ENCODE measurements at regions not wholly inside any gene's neighbourhood (a gene's known extent, or its start where the extent isn't known, plus 50 kb on each side); places are given as distances from the start of the nearest gene placed in this dataset.
A peak's percentile ranks its signal among the peaks of the same experiment; 100 is the strongest.

DNA sequence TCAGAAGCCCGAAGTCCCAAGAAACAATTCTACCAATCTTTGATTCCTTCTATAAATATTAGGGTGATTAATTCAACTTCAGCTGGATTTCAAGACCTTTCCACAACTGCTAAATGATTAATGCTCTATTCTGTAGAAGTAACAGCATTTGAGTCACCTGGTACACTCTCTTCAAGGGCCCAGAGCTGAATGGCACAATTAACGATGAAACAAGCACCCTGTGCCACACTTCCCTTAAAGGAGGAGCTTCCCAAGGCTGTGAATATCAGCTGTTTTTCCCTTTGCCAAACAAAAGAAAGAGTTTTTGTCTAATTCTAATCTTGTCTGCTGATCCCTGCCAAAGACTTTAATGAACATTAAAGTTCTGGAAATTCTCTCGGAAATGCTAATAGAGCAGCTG is 56.0 kb downstream of the BOD1L2 start:
- no peak for DNase-seq

DNA sequence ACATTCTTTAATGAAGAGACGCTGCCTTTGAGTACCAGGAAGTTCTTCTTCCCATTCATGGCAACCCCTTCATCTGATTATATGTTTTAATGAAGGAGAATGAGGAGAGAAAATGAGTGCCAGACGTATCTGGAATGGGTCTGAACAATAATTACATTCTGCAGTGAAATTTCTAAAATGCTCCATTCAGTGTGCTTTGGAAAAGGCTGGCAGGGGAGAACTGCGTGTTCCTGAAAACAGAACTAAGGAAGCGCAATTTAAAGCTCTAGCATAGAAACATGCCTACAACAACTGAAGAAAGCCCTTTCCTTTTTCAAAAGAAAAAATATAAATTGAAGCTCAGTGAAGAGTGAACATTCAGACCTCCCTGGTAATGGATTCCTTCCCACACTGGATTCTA is 58.8 kb downstream of the BOD1L2 start:
- no peak for DNase-seq

DNA sequence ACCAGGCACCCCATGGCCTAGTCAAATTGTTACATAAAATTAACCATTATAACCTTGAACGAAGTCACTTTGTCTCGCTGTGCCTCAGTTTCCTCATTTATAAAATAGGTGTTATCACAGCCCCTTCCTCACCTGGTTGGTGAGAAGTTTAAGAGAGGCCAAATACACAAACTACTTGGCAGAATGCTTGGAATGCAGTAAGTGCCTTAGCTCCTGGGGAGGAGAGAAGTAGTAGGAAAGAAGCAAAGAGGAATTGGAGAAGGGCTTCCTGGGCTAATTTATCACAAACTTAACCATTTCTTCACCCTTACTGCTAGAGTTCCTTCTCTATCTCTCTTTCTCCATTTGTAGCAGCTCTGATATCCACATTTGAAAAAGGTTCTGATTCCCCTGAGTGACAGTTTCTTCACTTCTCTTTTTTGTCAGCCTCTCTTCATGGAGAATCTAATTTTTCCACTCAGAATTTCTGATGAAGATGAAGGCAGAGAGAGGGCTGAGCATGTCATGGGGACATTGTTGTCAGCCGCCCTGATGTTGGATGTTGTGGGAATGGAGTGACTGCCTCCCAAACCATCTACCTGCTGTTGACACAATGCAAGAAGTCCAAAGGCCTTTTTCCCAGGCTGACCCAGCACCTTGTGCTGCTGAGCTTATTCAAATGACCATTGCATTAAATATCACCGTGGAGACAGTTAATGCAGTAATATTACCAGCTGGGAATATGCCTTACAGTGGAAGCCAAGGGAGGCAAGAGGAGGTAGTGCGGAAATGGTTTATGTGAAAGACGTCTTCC is 60.4 kb downstream of the BOD1L2 start:
- DNase-seq, result no peak

DNA sequence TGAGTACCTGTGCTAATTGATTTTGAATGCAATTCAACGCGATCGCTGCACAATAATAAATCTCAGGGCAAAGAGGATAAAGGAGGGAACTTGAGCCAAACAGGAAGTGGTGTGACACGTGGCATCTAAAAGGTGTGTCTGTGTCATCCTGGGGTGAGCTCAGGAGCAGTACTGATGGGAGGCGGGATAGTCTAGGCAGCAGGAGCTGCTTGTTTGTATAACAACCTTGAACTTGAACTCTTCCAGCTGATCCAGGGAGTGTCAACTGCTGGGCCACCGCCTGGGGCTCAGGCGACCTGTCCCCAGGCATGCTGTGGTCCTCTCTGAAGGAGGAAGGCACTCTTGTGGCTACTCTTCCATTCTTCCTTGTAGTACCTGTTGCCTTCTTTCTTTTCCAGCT is 61.2 kb downstream of the BOD1L2 start:
- DNase-seq, result no peak

DNA sequence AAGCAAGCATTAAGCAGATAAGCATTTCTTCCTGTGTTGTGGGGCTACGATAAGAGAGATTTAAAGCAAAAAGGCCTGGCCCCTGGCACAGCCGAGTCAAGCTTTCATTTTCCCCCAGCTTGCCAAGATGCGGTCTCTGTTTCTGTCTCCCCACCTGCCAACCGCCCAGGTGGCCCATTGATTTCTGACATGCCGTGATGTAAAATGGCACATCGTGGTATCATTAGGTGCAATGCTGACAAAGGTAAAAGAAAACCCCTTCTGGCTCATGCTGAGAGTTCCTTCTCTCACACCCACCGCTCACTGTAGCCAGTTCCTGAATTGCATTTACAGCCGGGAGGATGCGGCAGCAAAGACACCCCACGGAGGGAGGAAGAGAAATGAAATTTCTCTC is 62.8 kb downstream of the BOD1L2 start:
- no peak for DNase-seq

DNA sequence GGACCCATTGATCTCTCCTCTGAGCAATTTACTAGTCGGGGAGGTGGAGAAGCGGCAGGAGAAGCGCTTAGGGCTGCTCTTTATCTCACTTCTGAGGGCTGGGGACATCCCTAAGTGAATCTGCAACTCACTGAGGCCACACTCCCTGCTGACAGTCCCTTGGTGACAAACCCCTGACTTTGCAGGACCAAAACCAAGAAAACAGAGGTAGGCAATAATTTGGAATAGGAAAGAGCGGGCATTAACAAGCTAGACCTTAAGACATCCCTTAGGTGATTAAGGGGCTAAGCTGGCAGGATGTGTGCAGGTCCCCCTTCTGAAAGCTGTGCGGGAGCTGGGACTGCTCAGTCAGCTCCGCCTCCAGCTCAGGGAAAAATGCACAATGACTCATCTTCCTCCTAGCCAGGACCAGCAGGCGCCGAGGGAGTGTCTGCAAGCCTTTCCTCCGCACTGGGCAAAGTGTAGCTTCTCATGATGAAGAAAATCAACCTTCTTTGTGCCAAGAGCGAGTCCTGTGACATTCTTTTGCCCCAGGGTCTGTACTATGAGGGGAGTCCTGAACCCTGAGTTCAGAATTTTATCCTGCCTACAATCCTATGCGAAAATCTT is 63.3 kb downstream of the BOD1L2 start:
- DNase-seq, result peak; percentile 12 to 75

DNA sequence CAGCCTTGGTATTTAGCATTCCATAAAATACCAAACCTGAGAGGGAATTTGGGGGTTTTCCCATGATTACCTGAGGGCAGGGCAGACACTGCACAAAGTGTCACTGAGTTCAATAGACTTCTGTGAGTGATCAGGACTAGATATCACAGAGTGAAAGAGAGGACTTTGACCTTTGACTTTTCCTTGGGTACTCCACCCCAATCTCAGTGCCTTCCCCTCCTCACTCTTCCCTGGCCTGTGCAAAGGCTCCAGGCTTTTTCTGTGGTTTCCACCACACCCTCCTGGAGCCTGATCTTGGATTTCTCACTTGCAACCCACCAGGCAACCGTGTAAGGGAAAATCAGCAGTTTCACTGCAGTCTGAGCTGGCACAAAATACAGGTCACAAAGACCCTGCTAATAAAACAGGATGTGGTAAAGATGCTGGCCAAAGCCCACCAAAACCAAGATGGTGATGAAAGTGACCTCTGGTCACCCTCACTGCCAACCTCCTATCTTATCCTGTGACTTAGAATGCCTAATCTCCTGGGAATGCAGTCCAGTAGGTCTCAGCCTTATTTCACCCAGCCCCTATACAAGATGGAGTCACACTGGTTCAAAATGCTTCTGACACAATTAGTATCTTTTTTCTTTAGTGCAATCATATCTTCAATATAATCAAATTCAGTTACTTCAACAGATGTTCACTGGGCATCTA is 64.0 kb downstream of the BOD1L2 start:
- no peak for DNase-seq

DNA sequence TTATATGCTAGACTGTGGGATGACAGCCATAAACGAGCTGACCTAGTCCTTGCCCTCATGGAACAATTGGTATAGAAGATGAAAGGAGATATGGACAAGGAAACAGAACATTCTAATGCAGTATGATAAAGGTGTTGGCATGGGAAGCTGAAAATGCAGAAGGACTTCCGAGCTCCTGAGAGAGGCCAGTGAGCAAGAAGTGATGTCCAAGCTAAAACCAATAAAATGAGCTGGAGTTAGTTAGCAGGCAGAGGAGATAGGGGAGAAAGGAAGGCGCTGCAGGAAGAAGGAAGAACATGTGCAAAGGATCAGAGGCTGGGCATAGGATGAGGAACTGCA is 64.5 kb downstream of the BOD1L2 start:
- no peak for DNase-seq

DNA sequence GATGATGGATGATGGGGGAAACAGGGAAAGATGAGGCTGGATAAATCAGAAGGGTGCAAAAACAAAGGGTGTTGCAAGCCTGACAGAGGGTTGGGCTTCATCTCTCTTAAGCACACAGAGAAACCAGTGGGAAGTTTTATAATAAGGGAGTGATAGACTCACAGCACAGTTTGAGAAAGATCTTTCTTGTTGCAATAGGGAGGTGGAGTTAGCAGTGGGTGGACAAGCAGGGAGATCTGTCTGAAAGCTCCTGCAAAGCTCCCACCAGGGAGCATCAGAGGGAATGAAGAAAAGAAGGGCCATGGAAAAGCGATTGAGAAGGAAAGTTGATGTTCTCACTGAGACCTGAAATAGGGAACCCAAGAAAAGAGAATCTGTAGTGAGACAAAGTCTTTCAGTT is 64.9 kb downstream of the BOD1L2 start:
- no peak for DNase-seq

DNA sequence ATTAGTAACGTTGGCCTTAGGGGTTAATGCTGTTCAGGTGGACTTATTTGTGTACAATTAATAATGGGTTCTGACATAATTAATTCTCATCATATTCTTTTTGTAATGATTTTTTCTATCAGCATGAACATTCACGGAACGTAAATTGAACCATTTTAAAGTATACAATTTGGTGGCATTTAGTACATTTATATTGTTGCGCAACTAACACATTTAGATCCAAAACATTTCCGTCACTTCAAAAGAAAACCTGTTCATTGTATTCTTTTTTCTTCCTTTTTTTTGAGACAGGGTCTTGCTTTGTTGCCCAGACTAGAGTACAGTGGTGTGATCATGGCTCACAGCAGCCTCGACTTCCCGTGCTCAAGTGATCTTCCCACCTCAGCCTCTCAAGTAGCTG is 65.8 kb downstream of the BOD1L2 start:
- no peak for DNase-seq

DNA sequence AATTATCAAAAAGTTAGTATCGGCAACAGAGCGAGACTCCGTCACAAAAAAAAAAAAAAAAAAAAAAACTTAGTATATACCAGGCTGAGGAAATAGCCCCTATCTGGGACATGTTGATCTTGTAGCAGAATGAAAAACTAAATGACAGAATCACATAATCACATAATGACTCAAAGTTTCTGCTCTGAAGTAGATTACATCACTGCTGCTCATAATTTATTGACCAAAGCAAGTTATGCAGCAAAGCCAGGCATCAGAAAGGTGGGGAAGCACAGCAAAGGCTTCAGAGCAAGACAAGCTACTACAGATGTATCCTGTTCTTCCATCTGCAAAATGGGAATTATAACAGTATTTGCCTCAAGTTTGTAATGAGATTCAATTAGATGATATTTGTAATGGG is 68.1 kb downstream of the BOD1L2 start:
- no peak for DNase-seq

DNA sequence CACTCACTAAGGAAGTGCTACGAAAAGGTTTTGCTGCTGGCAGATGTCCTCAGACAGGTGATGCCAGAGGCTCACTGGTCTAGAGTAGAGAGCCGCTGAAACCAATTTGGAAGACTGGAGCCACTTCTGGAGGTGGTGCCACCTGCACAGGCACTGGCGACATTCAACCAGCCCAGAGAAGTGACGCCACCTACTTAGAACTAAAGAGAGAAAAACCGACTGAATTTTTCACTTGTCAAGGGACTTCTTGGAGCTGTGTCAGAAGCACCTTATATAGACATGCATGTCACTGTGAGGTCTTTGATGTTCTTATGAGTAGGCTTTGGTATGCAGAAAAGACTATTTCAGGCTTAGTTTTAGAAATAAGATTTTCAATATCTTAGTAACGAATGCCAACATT is 71.4 kb downstream of the BOD1L2 start:
- DNase-seq, result no peak

DNA sequence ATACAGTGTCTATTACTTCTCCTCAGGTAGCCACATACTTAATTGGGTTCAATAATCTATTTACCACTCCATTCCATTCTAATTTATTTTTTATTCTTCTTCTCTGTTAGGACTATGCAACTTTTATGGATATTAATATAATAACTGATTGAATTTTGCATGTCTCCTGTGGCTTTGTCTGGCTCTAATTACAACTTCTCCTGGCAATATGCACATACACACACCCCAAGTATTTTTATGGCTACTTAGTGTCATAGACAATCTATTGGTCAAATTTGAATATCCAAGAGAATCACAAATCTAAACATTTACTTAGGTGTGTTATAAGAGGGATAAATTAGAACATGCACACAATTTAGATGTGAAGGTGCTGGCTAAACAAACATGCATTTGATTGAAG is 73.1 kb downstream of the BOD1L2 start:
- DNase-seq, result no peak

DNA sequence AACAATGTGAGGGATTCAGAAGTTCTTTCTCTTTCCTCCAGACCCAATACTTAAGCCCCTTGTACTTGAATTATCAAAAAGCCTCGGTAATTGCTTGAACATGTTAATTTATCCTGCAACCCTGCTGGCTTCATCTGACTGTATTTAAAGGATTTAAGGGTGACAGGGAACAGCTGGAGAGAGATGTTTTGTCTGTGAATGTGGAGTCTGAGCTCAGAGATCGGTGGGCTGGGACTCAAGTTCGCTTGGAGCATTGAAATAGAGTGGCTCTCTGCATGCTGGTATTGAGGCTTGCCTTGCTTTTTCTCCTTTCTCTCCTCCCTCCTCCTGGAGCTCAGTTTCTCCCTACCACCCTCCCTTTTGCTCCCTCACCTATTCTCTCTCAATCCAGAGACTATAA is 73.6 kb downstream of the BOD1L2 start:
- no peak for DNase-seq

DNA sequence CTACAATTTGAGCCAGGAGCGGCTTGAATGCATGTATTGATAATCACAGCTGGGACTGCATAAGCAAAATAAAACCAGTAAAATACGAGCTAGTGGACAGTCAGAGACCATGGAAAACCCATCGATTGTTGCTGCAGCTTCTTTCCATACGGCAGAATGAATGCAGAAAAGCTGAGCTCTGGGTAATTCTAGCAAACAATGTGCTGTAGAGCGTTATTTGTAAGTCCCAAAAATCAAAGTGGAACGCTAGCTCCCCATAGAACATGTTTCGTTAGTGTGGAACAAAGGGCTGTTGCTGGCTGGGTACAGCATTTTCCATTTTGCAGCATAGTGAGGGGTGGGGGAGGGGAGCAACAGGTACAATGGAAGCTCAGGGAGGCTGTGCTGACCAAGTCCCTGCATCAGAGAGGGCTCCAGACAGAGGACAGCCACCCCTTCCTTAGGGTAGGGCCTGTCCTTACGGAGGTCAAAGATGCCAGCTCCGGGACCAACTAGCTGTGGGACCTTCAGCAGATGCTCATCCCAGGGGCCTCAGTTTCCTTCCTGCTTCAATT is 74.1 kb downstream of the BOD1L2 start:
- DNase-seq, result no peak

DNA sequence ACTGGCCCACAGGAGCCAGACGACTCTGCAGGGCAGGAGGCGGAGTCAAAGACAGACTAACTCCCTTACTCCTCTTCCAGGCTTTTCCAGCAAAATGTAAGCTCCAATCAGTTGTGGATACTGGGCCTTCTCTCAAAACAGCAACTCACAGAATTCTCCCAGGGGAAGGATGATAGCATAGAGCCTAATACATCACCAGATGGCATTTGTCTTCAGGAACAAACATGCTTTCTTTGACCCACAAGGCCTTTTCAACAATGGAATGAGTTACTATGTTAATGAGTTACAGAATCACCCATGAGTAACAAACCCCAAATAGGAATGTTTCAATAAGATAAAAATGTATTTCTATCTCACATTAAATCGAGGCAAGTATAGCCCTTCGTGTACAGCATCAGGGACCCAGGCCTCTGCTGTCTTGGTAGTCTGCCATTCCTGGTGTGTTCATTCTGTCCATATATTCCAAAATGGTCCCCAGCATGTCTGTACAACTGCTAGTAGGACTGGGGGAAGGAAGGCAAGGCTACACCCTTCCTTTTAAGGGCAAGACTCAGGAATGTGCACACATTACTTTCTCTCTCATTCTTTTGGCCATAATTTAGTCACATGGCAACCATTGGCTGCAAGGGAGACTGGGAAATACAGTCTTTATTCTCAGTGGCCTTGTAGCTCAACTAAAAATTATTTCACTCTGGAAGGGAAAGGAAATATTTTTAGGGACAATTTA is 76.4 kb downstream of the BOD1L2 start:
- peak; percentile 20 to 56 for DNase-seq

DNA sequence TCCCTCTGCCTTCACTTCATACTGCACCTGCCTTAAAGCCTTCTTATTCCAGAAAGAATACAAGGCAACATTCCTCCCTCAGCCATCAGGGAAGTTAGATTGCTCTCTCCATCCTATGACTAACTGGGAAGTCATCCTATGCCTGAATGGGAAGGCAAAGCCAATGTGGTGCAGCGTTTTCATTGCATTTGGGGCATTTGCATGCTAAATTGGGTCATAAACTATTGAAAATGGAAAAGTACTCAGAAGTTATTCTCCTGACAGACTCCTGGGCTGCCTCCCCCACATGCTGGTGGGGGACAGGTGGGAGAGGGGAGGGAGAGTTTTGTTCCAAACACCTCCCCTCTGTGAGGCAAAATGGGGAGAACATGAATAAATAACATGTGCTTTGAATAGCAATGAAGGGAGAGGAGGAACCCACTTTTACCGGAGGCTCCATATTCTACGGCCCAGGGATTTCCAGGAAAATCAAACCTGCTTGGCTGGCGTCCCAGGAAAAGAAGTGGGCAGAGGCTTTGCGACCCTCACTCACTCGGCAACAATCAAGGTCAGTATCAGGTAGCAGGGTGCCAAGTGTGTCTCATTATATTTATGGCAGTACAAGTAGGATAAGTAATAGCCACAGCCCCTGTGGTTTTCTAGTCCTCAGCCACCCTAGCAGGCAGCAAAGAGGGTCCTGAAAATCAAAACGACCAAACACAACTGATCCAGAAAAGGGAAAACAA is 84.1 kb downstream of the BOD1L2 start:
- no peak for DNase-seq

DNA sequence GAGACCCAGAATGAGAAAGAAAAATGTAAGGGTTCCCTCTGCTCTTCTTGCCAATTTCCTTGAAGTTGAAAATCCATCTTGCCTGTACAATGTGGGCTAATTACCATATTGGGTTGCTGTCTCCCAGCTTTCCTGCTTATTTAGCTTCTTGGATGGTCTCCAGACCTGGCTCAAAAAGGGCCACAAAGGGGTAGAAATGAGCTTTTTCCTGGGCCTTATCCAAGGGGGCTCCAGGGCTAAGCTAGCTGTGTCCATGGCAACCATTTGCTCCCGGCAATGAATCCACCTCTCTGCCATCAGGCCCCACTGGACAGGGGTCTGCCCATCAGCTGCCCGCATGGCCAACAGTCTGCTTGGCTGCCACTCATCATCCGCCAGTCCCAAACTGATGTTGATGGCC is 85.0 kb downstream of the BOD1L2 start:
- peak; percentile 15 to 73 for DNase-seq

DNA sequence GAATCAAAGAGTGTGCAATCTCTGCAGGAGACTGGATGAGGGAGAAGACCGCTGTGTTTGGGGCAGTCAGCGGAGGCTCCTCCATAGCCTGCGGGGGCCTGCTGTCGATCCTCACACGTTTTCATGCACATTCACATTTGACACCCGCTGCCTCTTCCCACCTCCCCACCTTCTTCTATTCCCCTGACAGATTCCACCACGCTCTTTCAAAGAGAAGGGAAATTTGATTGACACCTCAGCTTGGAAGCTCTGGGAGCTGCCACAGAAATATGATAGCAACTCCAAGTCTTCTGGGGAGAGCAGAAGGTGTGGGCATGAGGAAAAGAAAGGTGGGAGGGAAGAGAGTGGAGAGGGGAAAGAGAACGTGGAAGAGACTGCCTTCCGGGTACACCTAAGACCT is 87.5 kb downstream of the BOD1L2 start:
- DNase-seq, result no peak

DNA sequence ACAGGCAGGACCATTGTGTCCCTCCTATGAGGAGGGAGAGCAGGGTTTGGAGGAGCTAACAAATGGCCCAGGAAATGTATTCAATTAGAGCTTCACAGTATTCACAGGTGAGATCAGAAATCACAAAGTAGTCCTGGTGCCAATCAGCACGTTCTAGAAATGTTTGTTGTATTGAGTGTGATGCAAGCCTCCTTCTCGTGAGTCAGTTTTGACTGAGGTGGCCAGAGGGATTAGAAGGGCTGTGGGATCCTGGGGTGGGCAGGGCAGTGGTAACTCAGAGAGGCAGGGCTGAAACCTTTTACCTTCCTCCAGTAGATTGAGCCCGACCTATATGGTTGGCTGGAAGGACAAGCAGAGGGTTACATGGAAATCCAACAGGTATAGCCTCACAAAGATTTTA is 95.0 kb downstream of the BOD1L2 start:
- DNase-seq, result no peak

DNA sequence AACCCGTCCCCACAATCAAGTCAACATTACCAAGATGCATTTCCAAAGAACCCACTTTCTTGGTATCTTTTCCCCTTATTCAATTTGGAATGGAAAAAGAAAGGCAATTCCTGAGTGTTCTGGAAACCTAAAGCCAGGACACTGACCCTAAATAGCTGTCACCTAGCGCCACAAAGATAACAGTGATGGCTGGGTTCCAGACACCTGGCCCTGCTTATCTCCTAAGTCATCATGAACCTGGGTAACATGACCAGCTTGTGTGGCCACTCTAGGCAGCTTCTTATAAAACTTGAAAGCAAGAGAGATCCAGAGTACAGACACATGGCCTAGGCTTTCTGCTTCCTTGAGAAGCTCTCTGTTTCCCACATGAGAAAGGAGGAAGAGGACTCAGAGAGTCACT is 95.4 kb downstream of the BOD1L2 start:
- DNase-seq, result no peak

DNA sequence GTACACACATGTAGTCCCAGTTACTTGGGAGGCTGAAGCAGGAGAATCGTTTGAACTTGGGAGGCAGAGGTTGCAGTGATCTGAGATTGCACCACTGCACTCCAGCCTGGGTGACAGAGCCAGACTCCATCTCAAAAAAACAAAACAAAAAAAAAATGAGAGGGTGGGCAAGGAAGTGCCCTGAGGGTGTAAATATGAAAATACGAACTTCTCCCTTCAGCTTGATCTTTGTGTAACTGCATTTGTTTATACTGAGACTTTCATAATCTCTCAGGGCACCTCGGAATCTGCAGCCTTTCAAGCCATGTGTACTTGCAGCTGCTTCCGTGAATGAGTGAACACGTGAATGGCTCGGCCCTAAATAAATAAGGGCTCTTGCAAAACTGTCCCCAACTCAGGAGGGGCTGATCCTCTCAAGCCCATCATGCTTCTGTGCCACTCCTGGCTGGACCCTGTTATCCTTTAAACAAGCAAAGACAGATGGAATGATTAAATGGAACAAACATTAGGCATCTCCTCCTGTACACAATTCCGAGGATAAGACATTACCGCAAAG is 96.8 kb downstream of the BOD1L2 start:
- no peak for DNase-seq
